ENCODE measurements at regions not wholly inside any gene's neighbourhood (a gene's known extent, or its start where the extent isn't known, plus 50 kb on each side); places are given as distances from the start of the nearest gene placed in this dataset.

- Histone ChIP-seq H3K4me1 (ENCODE audit: control insufficient read depth, insufficient read depth, low read length) (no peaks in the 10 kb centered on the region), H3K18ac (ENCODE audit: low read depth, low read length) (no peak overlapping the region), H4K91ac (ENCODE audit: insufficient read depth, low read depth, low read length) (no peak overlapping the region), H3K27ac (ENCODE audit: insufficient read depth, low read length) (no peak overlapping the region), H3K36me3 (ENCODE audit: control insufficient read depth, insufficient read depth, low read length) (no peaks in the 10 kb centered on the region), H3K27me3 (ENCODE audit: control insufficient read depth, insufficient read depth, low read length) (no peaks in the 10 kb centered on the region), H4K8ac (ENCODE audit: low read depth in 2 of 2, low read length in 2 of 2) (no peak overlapping the region), H2BK20ac (ENCODE audit: low read depth, low read length) (no peak overlapping the region), H3K4me3 (ENCODE audit: insufficient read depth, low read depth, low read length) (no peak overlapping the region), H3K56ac (ENCODE audit: extremely low read depth, insufficient read depth, low read length) (no peak overlapping the region), H2AK5ac (ENCODE audit: low read depth, low read length) (no peak overlapping the region), H2AK9ac (replicated peaks; ENCODE audit: low read depth, low read length, poor library complexity) (no peak overlapping the region), H4K5ac (ENCODE audit: low read depth, low read length) (no peak overlapping the region), H2BK5ac (ENCODE audit: low read depth, low read length, poor library complexity, severe bottlenecking) (no peak overlapping the region), H3K4ac (ENCODE audit: low read depth, low read length) (no peak overlapping the region), H3K4me2 (ENCODE audit: low read depth, low read length) (no peak overlapping the region), H3K23ac (ENCODE audit: low read depth, low read length) (no peak overlapping the region), H2BK15ac (ENCODE audit: low read depth, low read length) (no peak overlapping the region), H3K9ac (ENCODE audit: low read depth, low read length) (no peak overlapping the region), H3K14ac (replicated peaks; ENCODE audit: low read depth, low read length) (no peak overlapping the region), H3K9me1 (ENCODE audit: insufficient read depth, low read length) (no peaks in the 10 kb centered on the region), H3K9me3 (ENCODE audit: control insufficient read depth, insufficient read depth, low read length) (peaks cover 7% of the 10 kb centered on the region), H2AFZ (replicated peaks; ENCODE audit: low read length, poor library complexity) (no peak overlapping the region), H2BK120ac (ENCODE audit: low read depth, low read length) (no peak overlapping the region), H4K20me1 (ENCODE audit: insufficient read depth, low read length) (no peaks in the 10 kb centered on the region), H3K79me1 (ENCODE audit: low read depth in 1 of 2, low read length in 2 of 2) (no peaks in the 10 kb centered on the region)
- DNase-seq (no peak), ATAC-seq (ENCODE audit: low read depth) (no peak)
- intact Hi-C loops (cut with micrococcal nuclease), result no loop called here
- dilution Hi-C loops (cut with HindIII; ENCODE audit: low sequenced_read_pairs, unreplicated experiment), result no loop called here
- ChIA-PET CTCF (no interaction called here), POLR2A (ENCODE audit: unreplicated experiment) (no interaction called here)
- no CpG with 5 or more reads among the region's 3 CpGs for WGBS, 2 experiments (ENCODE audit: extremely low coverage in 2 of 2, insufficient read length in 1 of 2)
- no TSS peak for BruUV-seq (replicated peaks)
- in situ Hi-C loops (cut with MboI; ENCODE audit: low sequenced_read_pairs), result no loop called here
- no peak for TF ChIP-seq NFE2L2 (IDR thresholded peaks at IDR 0.05; ENCODE audit: low read depth, low read length)
- TF ChIP-seq CEBPB (IDR thresholded peaks at IDR 0.05; ENCODE audit: low read depth, low read length), result no peak
- no peak for TF ChIP-seq RFX5 (IDR thresholded peaks at IDR 0.05; ENCODE audit: low read depth, low read length)
- TF ChIP-seq MXI1 (IDR thresholded peaks at IDR 0.05; ENCODE audit: borderline replicate concordance, low read depth, low read length), result no peak
- TF ChIP-seq RCOR1 (IDR thresholded peaks at IDR 0.05; ENCODE audit: insufficient replicate concordance, low read length), result no peak
- TF ChIP-seq FOS (IDR thresholded peaks at IDR 0.05; ENCODE audit: low read depth, low read length), result no peak
Measured at GRCh38 chr2:155178921-155179320, 480.4 kb downstream of the KCNJ3 start.

Measured in IMR-90 (cell line).